H1 (cell line): ENCODE measurements at regions not wholly inside any gene's neighbourhood (a gene's known extent, or its start where the extent isn't known, plus 50 kb on each side); places are given as distances from the start of the nearest gene placed in this dataset.

Source experiments
- CEBPB ChIP-seq: IDR thresholded peaks from 2 replicates; pipeline ENCODE4 v1.6.1; 2012; ENCODE audit warnings: low read depth, low read length
- EP300 ChIP-seq, 2 experiments: IDR thresholded peaks; 1 replicate in 1 of 2; 2 replicates in 1 of 2; pipeline ENCODE4 v1.6.1; 2011 to 2012; ENCODE audit warnings: low read depth in 2 of 2, low read length in 2 of 2, mild to moderate bottlenecking in 2 of 2, borderline replicate concordance in 1 of 2, inconsistent platforms in 1 of 2, moderate library complexity in 1 of 2
- POLR2A ChIP-seq, 2 experiments: IDR thresholded peaks; 1 replicate in 1 of 2; 2 replicates in 1 of 2; pipeline ENCODE4 v1.6.1; 2011; ENCODE audit warnings: low read depth in 2 of 2, low read length in 2 of 2, mild to moderate bottlenecking in 2 of 2; ENCODE audit errors: control extremely low read depth in 1 of 2
- SIN3A ChIP-seq, 2 experiments: IDR thresholded peaks in 1 of 2; conservative IDR thresholded peaks in 1 of 2; 2 replicates each; pipeline ENCODE4 v1.6.1; 2011 to 2012; ENCODE audit warnings: low read length in 2 of 2, improper control_type of control experiment in 1 of 2, low read depth in 1 of 2, mild to moderate bottlenecking in 1 of 2
- SIRT6 ChIP-seq: IDR thresholded peaks from one replicate; pipeline ENCODE4 v1.7.1; 2012; ENCODE audit warnings: low read length, inconsistent platforms
- SP1 ChIP-seq: IDR thresholded peaks from 2 replicates; pipeline ENCODE4 v1.6.1; 2011; ENCODE audit warnings: low read depth, low read length
- SUZ12 ChIP-seq: fragments of 200-600 bp; sonication (generic); IDR thresholded peaks from 2 replicates; pipeline ENCODE4 v1.6.1; 2012; ENCODE audit warnings: mild to moderate bottlenecking, inconsistent platforms, low read length, moderate library complexity, mixed read lengths
- ZNF274 ChIP-seq: IDR thresholded peaks from 2 replicates; pipeline ENCODE4 v1.7.0; 2012; ENCODE audit warnings: low read length, borderline replicate concordance; ENCODE audit errors: extremely low read depth
- TF ChIP-seq, protein P1 (sequence below), 3 experiments: IDR thresholded peaks; 1 replicate in 2 of 3; 2 replicates in 1 of 3; pipeline versions ENCODE4 v1.5.1 to v1.6.1; 2011; ENCODE audit warnings: low read length in 3 of 3, mild to moderate bottlenecking in 3 of 3, inconsistent platforms in 2 of 3, low read depth in 1 of 3, moderate library complexity in 1 of 3; ENCODE audit not compliant: insufficient read depth in 1 of 3; ENCODE audit errors: control extremely low read depth in 1 of 3
- TF ChIP-seq, protein P2 (sequence below): IDR thresholded peaks from 2 replicates; pipeline ENCODE4 v1.6.1; 2012; ENCODE audit warnings: low read length, inconsistent platforms

GRCh38 chr6:78253618-78254017 lies 600.8 kb downstream of the MEI4 start:
- no peak for TF ChIP-seq POLR2A (IDR thresholded peaks at IDR 0.05; ENCODE audit: control extremely low read depth in 1 of 2, low read depth in 2 of 2, low read length in 2 of 2)
- TF ChIP-seq SP1 = no peak
- no peak for TF ChIP-seq SIRT6
- no peak for TF ChIP-seq SUZ12
- TF ChIP-seq, protein P1, sequence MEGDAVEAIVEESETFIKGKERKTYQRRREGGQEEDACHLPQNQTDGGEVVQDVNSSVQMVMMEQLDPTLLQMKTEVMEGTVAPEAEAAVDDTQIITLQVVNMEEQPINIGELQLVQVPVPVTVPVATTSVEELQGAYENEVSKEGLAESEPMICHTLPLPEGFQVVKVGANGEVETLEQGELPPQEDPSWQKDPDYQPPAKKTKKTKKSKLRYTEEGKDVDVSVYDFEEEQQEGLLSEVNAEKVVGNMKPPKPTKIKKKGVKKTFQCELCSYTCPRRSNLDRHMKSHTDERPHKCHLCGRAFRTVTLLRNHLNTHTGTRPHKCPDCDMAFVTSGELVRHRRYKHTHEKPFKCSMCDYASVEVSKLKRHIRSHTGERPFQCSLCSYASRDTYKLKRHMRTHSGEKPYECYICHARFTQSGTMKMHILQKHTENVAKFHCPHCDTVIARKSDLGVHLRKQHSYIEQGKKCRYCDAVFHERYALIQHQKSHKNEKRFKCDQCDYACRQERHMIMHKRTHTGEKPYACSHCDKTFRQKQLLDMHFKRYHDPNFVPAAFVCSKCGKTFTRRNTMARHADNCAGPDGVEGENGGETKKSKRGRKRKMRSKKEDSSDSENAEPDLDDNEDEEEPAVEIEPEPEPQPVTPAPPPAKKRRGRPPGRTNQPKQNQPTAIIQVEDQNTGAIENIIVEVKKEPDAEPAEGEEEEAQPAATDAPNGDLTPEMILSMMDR (IDR thresholded peaks at IDR 0.05; ENCODE audit: control extremely low read depth in 1 of 3, insufficient read depth in 1 of 3, low read depth in 1 of 3, low read length in 3 of 3) = no peak
- TF ChIP-seq, protein P2, sequence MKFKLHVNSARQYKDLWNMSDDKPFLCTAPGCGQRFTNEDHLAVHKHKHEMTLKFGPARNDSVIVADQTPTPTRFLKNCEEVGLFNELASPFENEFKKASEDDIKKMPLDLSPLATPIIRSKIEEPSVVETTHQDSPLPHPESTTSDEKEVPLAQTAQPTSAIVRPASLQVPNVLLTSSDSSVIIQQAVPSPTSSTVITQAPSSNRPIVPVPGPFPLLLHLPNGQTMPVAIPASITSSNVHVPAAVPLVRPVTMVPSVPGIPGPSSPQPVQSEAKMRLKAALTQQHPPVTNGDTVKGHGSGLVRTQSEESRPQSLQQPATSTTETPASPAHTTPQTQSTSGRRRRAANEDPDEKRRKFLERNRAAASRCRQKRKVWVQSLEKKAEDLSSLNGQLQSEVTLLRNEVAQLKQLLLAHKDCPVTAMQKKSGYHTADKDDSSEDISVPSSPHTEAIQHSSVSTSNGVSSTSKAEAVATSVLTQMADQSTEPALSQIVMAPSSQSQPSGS = no peak
- no peak for TF ChIP-seq CEBPB
- no peak for TF ChIP-seq SIN3A (conservative IDR thresholded peaks at IDR 0.05 in 1 of 2, IDR thresholded peaks at IDR 0.05 in 1 of 2; ENCODE audit: low read depth in 1 of 2, low read length in 2 of 2)
- no peak for TF ChIP-seq EP300 (IDR thresholded peaks at IDR 0.05; ENCODE audit: borderline replicate concordance in 1 of 2, low read depth in 2 of 2, low read length in 2 of 2)
- TF ChIP-seq ZNF274 = no peak
